Tibial nerve (tissue), 4 donors: ENCODE measurements at regions not wholly inside any gene's neighbourhood (a gene's known extent, or its start where the extent isn't known, plus 50 kb on each side); places are given as distances from the start of the nearest gene placed in this dataset.

Source experiments
- CTCF ChIP-seq, 5 experiments: fragments of 200-600 bp in 3 of 5; fragments of 450-650 bp in 2 of 5; sonication (generic) in 3 of 5; IDR thresholded peaks; one replicate each; pipeline ENCODE4 v1.5.1; 2016 to 2019; ENCODE audit warnings: antibody characterized with exemption in 5 of 5, mild to moderate bottlenecking in 3 of 5, moderate library complexity in 2 of 5
- EP300 ChIP-seq, 2 donors: sonication (generic); formaldehyde crosslinking; IDR thresholded peaks; one replicate each; pipeline ENCODE4 v1.6.1; 2017; ENCODE audit warnings: antibody characterized with exemption in 2 of 2, mild to moderate bottlenecking in 1 of 2

- TF ChIP-seq CTCF (IDR thresholded peaks at IDR 0.05) = no peak
- TF ChIP-seq EP300 (IDR thresholded peaks at IDR 0.05) = no peak
Observed at GRCh38 chr5:89130851-89131250, 247.9 kb upstream of the MEF2C start.
